ENCODE measurements at regions not wholly inside any gene's neighbourhood (a gene's known extent, or its start where the extent isn't known, plus 50 kb on each side); places are given as distances from the start of the nearest gene placed in this dataset.

- no peak for DNase-seq (ENCODE audit: low read depth)
Measured at GRCh38 chr5:126365446-126366198, 57.6 kb upstream of the GRAMD2B start.

DNA sequence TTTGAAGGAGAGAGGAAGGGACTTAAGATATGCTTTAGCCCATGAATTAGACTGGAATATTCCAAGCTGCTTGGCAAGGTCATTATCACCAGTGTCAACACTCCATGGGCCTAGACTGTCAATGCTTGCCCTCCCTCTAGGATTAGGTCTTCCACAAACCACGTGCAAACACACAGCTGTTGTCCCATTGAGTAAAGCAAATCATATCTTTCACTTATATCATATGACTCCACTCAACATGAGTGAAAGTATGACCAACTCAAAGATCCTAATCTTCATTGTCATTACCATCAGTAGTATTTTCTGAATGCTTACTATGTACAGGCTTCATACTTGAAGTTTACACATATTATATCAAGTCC is 57.0 kb upstream of the GRAMD2B start:
- no peak for DNase-seq (ENCODE audit: low read depth)

DNA sequence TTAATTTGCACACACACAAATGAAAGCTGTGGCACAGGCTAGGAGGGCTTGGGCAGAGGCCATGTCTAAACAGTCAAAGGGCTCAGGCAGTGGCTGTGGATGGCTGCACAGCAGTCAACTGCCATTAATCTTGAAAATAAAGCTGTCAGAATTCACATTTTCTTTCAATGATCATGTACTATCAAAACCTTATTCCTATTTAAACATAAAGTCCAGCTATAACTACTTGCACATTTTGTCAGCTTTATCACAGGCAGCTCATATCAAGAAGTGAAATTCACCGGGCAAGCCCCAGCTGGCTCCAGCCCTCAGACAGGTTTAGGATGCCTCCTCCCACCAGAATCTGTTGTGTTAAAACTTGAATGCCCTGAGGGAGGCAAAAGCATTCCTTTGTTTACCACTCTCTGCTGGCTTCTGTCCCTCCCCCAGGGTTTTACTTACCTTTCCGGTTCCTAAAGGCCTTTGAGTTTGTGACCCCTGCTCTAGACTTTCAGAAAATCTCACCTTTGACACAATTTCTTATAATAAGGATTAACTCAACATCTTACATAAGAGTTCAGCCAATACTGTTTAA is 54.9 kb upstream of the GRAMD2B start:
- no peak for DNase-seq (ENCODE audit: low read depth)

DNA sequence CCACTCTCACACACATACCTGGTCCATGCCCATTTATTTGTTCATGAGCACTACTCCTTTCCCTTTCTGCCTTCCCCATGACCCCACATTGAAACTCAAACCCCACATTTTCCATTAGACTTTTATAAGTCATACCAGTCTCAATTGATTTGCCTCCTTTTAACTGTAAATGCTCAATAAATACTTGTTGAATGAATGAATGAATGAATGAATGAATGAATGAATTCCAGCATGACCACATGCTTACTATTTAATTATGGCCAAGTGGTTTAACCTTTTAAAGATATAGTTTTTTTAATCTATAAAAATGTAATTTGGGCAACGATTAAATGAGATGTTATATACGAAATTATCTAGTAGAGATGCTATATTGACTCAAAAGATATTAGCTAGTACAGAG is 54.1 kb upstream of the GRAMD2B start:
- DNase-seq (ENCODE audit: low read depth) = no peak

DNA sequence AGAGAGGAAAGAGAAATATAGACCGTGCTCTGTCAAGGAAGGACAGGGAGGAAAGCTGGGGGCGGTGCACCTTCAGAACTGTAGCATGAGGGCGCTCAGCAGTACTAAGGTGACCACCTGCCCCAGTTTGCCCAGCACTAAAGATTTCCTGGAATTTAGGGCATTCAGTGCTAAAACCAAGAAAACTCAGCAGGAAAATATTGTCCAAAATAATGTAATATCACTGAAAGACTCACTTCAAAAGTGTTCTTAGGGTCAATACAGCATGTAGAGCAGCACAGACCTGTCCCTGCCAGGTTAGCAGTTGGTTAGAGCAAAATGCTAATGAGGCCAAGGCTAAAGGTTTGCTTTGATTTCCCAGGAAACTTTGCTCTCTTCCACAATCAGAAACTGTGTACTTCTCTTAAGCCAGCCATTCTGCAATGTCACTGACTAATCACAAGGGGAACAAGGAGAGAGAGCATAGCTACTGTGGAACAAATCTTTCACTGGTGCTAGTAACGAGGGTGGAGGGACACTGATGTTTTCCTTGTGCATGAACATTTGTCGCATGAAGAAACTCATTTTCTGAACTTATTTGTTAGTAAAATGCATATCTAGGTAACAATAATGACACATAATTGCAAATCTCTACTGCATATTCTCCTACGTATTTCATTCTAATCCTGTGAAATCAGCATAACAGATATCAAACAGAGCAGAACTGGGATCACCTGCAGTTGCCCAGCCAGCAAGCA is 53.0 kb upstream of the GRAMD2B start:
- DNase-seq (ENCODE audit: low read depth) = no peak

GRCh38 chr5:126370796-126371718 is 52.2 kb upstream of the GRAMD2B start:
- no peak for DNase-seq (ENCODE audit: low read depth)

DNA sequence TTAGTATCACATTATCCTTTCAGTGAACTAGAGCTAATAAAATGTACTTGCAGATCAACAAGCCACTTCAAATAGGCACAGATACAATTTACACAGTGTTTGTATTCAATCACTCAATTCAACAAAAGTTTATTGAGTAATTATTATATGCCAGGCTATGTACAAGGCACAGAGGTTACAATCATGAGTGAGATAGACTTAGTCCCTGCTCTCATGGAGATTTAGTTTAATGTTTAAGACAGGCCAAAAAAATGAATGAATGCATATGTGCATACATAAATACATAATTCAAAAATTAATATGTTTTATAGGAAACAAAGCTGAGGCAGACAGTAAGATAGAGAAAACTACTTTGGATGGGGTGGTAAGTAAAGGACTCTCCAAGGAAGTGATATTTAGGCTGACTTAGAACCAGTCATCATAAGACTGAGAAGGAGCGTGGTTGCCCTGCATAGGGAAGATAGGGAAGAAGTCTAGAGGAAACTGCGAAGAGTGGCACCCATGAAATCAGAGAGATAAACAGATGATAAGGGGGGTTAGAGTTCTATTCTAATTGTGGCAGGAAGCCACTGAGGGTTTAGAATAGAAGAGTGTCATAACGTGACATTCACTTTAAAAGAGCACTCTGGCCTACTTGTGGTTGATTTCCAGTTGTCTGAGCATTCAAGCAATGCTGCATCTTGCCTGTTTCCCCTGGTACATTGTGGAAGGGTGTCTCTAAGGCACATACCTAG is 49.7 kb upstream of the GRAMD2B start:
- no peak for DNase-seq (ENCODE audit: low read depth)

All from non-pigmented ciliary epithelial cell (primary cell).